ENCODE measurements at regions not wholly inside any gene's neighbourhood (a gene's known extent, or its start where the extent isn't known, plus 50 kb on each side); places are given as distances from the start of the nearest gene placed in this dataset.
"Not testable (repeated sequence)": the region's sequence is repeated elsewhere in the genome, so short reads cannot be mapped to it uniquely, and the experiment has no call there.

DNA sequence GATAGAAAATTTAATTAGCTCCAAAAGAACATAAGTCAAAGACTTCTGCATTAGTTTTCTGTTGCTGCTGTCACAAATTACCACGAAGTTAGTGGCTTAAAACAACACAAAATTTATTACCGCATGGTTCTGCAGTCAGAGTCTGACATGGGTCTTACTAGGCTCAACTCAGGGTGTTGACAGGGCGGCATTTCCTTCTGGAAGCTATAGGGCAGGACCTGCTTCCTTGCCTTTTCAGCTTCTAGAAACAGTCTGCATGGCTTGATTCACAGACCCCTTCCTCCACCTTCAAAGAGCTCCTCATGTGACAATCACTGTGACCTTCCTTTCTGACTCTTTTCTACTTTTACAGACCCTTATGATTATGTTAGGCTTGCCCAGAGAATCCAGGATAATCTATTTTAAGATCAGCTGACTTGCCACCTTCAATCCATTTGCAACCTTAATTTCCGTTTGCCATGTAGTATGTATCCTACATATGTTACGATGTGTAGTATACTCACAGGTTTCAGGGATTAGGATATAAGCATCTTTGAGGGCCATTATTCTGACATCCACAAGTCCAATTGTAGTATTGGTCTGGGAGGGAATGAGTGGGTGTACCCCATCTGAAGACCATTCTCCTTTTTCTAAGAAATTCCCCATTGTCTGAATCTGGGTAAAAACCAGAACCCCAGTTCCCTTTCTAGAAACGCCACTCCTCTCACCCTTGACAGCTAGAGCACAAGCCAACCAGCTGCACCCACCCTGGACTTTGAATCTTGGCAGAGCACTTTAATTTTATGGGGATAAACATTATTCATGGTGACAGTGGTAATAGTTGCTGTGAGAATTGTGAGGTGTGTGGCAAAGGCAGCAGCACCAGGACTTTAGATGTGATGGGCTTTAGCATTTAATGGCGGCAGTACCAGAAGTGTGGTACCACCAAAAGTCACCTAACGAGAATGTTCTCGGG lies 265.5 kb downstream of the KCNJ2 start:
- Histone ChIP-seq H3K27ac (peak overlapping the region in 1 of 4 donors; percentile 2), H3K36me3 (no peaks in the 10 kb centered on the region), H3K27me3 (no peaks in the 10 kb centered on the region), H3K9me3 (no peaks in the 10 kb centered on the region), H3K4me1 (peaks cover 0 to 5% (median 0%) of the 10 kb centered on the region in 4 donors), H3K4me3 (no peak overlapping the region)
- TF ChIP-seq, protein P1, sequence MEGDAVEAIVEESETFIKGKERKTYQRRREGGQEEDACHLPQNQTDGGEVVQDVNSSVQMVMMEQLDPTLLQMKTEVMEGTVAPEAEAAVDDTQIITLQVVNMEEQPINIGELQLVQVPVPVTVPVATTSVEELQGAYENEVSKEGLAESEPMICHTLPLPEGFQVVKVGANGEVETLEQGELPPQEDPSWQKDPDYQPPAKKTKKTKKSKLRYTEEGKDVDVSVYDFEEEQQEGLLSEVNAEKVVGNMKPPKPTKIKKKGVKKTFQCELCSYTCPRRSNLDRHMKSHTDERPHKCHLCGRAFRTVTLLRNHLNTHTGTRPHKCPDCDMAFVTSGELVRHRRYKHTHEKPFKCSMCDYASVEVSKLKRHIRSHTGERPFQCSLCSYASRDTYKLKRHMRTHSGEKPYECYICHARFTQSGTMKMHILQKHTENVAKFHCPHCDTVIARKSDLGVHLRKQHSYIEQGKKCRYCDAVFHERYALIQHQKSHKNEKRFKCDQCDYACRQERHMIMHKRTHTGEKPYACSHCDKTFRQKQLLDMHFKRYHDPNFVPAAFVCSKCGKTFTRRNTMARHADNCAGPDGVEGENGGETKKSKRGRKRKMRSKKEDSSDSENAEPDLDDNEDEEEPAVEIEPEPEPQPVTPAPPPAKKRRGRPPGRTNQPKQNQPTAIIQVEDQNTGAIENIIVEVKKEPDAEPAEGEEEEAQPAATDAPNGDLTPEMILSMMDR (IDR thresholded peaks at IDR 0.05): no peak
- TF ChIP-seq POLR2A (IDR thresholded peaks at IDR 0.05): no peak
- DNase-seq: peak in 2 of 3 donors; percentile 51 to 59

- TF ChIP-seq, protein P1 (IDR thresholded peaks at IDR 0.05): no peak
- TF ChIP-seq POLR2A (IDR thresholded peaks at IDR 0.05): no peak
- DNase-seq: no peak
- Histone ChIP-seq H3K36me3 (no peaks in the 10 kb centered on the region), H3K27me3 (no peaks in the 10 kb centered on the region), H3K4me3 (no peak overlapping the region), H3K4me1 (peaks cover 0 to 5% (median 0%) of the 10 kb centered on the region in 4 donors), H3K27ac (no peak overlapping the region), H3K9me3 (no peaks in the 10 kb centered on the region)
Observed at GRCh38 chr17:70437656-70438055, 268.3 kb downstream of the KCNJ2 start.

DNA sequence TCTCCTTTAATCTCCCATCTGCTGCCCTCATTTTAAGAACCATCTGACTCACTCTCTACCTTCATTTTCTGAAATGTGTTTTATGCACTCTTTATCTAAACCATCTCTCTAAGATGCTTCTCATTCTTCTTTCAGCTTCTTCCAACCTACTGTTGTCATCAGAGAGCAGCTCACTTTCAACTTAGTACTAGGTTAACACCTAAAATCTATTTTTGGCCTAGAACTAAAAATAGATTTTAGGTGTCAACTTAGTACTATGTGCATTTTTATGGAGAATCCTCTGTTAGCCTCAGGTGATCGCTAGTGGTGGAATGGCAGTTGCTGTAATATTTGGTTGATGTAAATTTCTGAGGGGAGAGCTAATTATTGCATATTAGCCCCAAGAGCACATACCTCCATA lies 277.1 kb downstream of the KCNJ2 start:
- H3K27ac ChIP-seq: no peak overlapping the region
- H3K36me3 ChIP-seq: no peaks in the 10 kb centered on the region
- TF ChIP-seq POLR2A (IDR thresholded peaks at IDR 0.05): no peak
- TF ChIP-seq, protein P1 (IDR thresholded peaks at IDR 0.05): no peak
- H3K27me3 ChIP-seq: no peaks in the 10 kb centered on the region
- H3K9me3 ChIP-seq: no peaks in the 10 kb centered on the region
- no peak for DNase-seq
- no peak overlapping the region for H3K4me3 ChIP-seq
- no peaks in the 10 kb centered on the region for H3K4me1 ChIP-seq

DNA sequence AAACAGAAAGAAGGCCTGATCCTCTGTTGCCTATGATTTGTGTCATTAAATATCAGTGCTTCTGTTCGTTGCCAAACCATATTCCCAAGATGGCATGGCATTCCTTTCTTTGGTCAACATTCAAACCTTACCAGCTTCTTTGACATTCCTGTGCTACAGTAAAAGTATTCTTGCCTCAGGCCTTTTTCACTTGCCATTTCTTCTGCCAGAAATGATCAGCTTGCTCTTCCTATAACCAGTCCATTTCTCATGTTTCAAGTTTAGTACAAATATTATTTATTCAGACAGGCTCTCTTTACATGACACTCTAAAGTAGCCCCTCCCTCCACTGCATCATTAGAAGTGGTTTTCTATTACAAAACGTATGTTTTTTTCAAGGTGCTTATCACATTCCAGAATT lies 278.3 kb downstream of the KCNJ2 start:
- TF ChIP-seq, protein P1 (IDR thresholded peaks at IDR 0.05): no peak
- no peak for TF ChIP-seq POLR2A (IDR thresholded peaks at IDR 0.05)
- H3K36me3 ChIP-seq: no peaks in the 10 kb centered on the region
- H3K4me3 ChIP-seq: no peak overlapping the region
- no peak overlapping the region for H3K27ac ChIP-seq
- no peak for DNase-seq
- H3K27me3 ChIP-seq: no peaks in the 10 kb centered on the region
- no peaks in the 10 kb centered on the region for H3K4me1 ChIP-seq
- no peaks in the 10 kb centered on the region for H3K9me3 ChIP-seq

GRCh38 chr17:70453075-70453474 lies 283.7 kb downstream of the KCNJ2 start:
- not testable (repeated sequence) for DNase-seq, H3K4me3 ChIP-seq, H3K27me3 ChIP-seq, H3K9me3 ChIP-seq, H3K4me1 ChIP-seq, H3K27ac ChIP-seq, H3K36me3 ChIP-seq

- Histone ChIP-seq H3K27me3 (no peaks in the 10 kb centered on the region), H3K4me3 (no peak overlapping the region), H3K9me3 (no peaks in the 10 kb centered on the region), H3K36me3 (no peaks in the 10 kb centered on the region), H3K4me1 (no peaks in the 10 kb centered on the region), H3K27ac (no peak overlapping the region)
- TF ChIP-seq POLR2A (IDR thresholded peaks at IDR 0.05): no peak
- TF ChIP-seq, protein P1 (IDR thresholded peaks at IDR 0.05): no peak
- no peak for DNase-seq
Observed at GRCh38 chr17:70454377-70454776, 285.0 kb downstream of the KCNJ2 start.

All from Peyer's patch (tissue), 4 donors.